ENCODE measurements at regions not wholly inside any gene's neighbourhood (a gene's known extent, or its start where the extent isn't known, plus 50 kb on each side); places are given as distances from the start of the nearest gene placed in this dataset.

GRCh38 chr1:103266036-103266435 is 157.7 kb upstream of the COL11A1 start:
- TF ChIP-seq, protein P1, sequence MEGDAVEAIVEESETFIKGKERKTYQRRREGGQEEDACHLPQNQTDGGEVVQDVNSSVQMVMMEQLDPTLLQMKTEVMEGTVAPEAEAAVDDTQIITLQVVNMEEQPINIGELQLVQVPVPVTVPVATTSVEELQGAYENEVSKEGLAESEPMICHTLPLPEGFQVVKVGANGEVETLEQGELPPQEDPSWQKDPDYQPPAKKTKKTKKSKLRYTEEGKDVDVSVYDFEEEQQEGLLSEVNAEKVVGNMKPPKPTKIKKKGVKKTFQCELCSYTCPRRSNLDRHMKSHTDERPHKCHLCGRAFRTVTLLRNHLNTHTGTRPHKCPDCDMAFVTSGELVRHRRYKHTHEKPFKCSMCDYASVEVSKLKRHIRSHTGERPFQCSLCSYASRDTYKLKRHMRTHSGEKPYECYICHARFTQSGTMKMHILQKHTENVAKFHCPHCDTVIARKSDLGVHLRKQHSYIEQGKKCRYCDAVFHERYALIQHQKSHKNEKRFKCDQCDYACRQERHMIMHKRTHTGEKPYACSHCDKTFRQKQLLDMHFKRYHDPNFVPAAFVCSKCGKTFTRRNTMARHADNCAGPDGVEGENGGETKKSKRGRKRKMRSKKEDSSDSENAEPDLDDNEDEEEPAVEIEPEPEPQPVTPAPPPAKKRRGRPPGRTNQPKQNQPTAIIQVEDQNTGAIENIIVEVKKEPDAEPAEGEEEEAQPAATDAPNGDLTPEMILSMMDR (IDR thresholded peaks at IDR 0.05 in 4 of 5, conservative IDR thresholded peaks at IDR 0.05 in 1 of 5), result no peak
- no peak for TF ChIP-seq POLR2A (IDR thresholded peaks at IDR 0.05)

Data from gastrocnemius medialis (tissue), 4 donors.